HG03039 (cell line): ENCODE measurements at regions not wholly inside any gene's neighbourhood (a gene's known extent, or its start where the extent isn't known, plus 50 kb on each side); places are given as distances from the start of the nearest gene placed in this dataset.

Experiments
- ATAC-seq: cut with Tn5 transposase; IDR thresholded peaks from one replicate; pipeline ENCODE4 v1.9.1; 2021; ENCODE audit warnings: mild to moderate bottlenecking, moderate library complexity; ENCODE audit not compliant: unreplicated experiment

DNA sequence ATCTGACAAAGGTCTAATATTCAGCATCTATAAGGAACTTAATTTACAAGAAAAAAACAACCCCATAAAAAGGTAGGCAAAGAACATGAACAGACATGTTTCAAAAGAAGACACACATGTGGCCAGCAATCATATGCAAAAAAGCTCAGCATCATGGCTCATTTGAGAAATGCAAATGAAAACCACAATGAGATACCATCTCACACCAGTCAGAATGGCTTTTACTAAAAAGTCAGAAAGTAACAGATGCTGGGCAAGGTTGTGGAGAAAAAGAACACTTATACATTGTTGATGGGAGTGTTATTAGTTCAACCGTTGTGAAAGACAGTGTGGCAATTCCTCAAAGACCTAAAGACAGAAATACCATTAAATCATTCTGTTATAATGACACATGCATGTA lies 289.9 kb upstream of the MMS22L start:
- no peak for ATAC-seq

GRCh38 chr6:97586344-97586743 lies 303.3 kb upstream of the MMS22L start:
- no peak for ATAC-seq

GRCh38 chr6:97591955-97592354 lies 308.9 kb upstream of the MMS22L start:
- ATAC-seq, result no peak

DNA sequence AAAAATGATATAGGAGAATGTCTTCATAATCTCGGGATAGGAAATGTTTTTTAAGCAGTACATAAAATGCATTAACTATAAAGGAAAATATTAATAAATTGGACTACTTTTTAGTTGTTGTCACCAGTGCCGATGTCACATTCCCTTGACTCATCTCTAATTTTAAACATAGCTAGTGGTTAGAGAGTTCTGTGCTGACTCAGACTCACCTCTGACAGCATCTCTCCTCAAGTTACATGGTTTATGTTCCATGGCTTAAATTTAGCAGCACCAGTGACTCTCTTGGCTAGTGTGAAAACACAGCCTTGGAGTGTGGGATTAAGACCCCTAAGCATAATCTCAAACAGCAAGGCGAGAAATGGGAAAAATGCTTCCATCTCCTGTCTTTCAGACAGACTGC lies 311.8 kb upstream of the MMS22L start:
- no peak for ATAC-seq

DNA sequence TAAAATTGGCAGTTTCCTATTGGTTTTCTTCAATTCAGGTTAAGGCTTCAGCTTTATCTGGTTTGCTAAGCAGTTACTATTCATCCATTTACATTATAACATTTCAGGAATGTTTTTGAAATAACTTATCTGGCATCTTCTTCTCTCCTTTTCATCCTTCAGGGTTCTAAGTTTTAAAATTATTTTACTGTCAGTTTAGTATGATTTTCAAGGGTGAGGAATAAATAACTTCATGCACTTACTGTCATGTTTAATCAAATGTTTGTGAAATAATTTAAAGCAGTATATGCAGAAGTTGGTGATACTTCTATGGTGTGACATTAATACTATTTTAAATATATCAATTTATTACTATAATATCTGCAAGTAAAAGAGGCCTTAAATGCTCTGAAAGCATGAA lies 338.1 kb upstream of the MMS22L start:
- no peak for ATAC-seq

DNA sequence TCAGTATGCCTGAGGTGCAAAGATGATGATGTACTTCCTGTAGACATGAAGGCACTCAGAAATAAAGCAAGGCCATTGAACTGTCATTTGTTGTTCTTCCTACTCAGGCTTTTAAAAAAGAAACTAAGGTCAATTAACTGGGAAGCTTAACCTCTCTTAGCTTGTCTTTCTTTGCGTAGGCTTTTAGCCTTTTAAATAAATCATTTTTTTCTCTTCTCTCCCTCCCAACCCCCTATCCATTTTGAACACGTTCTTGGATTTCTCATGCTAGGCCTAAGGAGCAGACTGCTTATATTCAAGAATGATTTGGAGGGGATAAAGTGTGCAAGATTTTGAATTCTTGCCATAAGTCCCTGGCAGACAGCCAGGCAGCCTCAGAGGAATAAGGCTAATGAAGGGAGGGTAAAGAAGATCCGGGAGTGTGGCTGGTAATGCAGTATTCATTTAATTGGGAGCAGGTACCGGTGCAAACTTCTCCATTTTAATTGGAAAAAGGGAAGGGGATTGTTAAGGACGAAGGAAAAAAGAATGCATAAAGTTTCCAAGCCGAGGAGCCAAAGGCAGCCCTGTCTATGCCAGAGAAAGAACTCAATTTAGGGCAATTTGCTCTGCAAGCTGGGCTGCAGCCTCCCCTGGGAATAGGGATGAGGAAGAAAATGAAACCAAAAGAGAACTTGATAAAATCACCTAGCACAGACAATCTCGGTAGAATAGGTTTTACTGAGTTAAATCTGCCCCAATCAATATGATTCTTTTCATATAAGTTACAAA lies 343.8 kb upstream of the MMS22L start:
- ATAC-seq, result no peak

DNA sequence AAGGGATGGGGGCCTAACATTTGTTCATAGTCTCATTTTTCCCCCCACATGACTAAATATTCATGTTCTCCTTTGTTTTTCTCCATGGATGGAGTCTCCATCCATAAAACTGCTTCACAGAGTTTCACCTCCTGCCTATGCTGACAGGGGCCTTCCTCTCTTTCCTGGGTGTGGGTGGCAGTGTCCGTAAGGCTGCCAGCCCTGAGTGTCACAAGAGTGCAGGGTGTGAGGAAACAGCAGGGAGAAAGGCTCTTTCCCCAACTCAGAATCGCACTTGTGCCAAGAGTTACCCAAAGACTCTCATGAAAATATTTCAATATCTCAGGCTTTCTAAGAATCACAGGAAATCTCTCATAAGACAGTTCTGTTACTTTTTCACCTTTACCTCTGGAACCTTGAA lies 346.2 kb upstream of the MMS22L start:
- no peak for ATAC-seq

- no peak for ATAC-seq
Observed at GRCh38 chr6:97630604-97631003, 347.6 kb upstream of the MMS22L start.

DNA sequence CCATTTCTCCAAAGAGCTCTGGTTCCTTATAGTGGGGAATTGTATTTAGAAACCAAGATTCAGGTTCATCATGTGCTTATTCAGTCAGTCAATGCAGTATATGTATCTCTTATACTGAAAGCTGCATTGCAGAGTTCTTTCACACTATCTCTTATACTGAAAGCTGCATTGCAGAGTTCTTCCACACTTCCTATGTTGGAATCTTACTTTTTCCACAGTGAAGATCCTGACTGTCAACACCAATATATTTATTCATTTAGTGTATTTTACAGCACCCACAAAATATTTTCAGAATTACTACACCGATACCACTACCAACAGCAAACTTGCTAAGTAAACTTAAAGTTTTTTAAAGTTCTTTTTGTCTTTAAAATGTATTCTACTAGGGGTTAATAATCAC lies 349.3 kb upstream of the MMS22L start:
- ATAC-seq, result no peak

DNA sequence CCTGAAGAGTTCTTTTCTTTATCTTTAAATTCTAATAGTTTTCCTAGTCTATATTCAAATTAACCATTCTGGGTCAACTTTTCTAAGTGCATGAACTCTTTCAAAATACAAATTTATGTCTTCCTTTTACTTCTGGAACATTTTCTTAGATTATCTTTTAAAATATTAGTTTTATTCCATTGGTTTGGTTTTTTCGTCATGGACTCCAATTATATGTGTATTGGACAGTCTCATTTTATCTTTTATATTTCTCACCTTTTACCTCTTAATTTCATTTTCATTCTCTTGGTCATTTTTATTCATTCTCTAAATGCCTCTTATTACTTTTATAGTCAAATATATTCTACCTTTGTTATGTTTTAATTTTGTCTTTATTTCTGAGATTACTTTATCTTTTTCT lies 356.7 kb upstream of the MMS22L start:
- no peak for ATAC-seq

- no peak for ATAC-seq
Observed at GRCh38 chr6:97644353-97644752, 361.3 kb upstream of the MMS22L start.

DNA sequence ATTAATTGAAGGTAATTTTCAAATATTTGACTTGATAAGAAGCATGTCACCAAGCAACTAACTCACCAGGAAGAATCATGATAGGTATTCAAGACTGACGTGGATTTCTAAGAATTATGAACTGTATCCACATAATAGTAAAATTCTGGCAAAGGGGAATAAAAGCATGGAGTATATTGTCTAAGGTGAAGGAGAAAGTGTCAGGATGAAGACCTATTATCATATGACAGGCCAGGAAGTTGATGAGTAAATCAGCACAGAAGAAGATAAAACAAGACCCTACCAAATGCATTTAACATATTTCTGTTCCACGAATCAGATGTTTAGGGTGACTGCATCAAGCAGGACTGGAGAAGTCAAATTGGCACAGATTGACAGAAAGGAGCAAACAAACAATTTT lies 362.7 kb upstream of the MMS22L start:
- ATAC-seq, result no peak

- ATAC-seq, result no peak
Observed at GRCh38 chr6:97653076-97653475, 370.1 kb upstream of the MMS22L start.

GRCh38 chr6:97653517-97653916 lies 370.5 kb upstream of the MMS22L start:
- no peak for ATAC-seq

DNA sequence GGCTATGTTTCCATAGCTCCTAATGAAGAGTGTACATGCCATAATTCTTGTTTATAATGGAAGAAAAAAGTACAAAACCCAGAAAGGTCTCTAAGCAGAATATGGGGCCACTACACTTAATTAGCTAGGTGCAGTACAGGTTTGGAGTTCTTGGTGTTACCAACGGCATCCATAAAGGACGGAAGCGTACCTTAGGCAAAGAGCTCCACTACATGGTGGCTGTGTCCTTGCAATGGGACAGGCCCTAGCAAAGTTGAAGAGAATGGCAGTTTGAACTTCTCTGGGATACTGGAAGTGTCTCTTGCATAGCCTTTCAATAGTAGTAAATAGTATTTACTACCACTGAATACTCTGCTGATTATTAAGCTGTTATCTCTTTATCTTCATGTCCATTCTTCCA lies 371.7 kb upstream of the MMS22L start:
- ATAC-seq, result no peak

GRCh38 chr6:97656236-97656635 lies 373.2 kb upstream of the MMS22L start:
- ATAC-seq, result no peak

- no peak for ATAC-seq
Observed at GRCh38 chr6:97656706-97657350, 373.8 kb upstream of the MMS22L start.

DNA sequence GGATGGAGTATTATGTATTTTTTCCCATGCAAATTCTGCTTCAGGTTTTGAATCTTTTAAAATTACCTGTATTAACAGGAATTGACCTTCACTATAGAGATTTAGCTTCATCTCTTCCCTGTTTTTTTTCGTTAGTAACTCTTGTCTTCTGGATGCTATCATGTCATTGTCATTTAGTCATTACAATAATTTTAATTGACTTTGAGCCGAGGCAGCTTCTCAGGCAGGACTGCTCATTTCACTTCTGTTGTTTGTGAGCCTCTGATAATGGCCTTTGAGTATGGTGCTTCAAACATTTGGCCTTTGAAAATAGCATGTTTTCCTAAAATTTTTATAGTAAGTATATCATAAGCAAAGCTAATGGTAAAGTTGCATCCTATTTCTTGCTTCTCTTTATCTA lies 375.1 kb upstream of the MMS22L start:
- no peak for ATAC-seq

DNA sequence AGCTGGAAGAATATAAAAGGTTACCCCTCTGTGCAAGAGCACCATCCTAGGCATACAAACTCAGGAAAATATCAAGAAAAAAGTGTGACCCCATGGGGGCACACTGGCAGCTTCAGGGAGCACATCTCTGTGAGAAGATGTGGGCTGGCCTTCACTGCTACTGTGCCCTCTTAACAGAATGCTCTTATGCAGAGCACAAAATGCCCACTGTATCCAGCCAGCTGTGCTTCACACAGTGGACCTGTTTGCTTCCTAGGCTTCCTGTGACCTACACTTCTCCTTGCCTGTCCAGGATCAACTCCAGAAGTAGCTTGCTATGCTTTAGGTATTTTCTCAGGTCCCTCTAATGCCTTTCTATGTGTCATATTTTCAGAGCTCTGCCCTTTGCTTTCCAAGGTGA lies 380.2 kb upstream of the MMS22L start:
- ATAC-seq, result no peak

DNA sequence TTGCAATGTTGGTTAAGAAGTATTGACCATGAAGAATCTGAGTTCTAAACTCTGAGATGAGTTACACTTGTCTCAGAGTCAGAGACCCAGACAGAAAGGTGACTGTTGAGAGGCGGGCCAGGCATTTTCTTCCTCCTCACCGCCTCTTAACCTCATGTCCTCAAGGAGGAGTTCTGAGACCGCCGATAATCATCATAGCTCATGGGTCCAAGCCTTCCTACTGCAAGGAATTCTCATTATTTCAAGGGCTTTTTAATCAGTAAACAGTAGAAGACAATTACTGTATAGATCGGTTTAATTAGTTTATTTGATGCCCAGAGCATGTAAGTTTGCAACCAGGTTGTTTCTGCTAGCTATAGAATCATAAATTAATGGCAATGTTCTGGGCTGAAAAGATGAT lies 382.4 kb upstream of the MMS22L start:
- no peak for ATAC-seq

- no peak for ATAC-seq
Observed at GRCh38 chr6:97666889-97667288, 383.9 kb upstream of the MMS22L start.

DNA sequence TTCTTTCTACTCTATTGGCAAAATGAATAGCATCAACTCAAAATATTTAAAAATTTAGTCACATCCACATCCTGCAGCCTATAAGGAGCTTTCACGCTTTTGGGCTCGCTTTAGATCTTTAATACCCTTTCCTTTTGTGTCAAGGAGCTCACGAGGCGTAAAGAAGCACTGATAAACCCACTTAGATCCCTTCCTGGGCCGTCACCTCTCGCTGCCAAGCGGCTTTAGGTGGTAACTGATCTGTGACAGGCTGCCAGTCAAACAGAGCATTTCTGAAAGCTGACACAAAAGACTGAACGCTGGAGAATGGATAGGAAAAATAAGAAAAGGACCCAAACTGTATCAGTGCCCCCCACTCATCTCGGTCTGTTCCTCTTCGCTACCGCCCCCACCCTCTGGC lies 385.7 kb upstream of the MMS22L start:
- peak; percentile 42 for ATAC-seq
